ENCODE measurements at regions not wholly inside any gene's neighbourhood (a gene's known extent, or its start where the extent isn't known, plus 50 kb on each side); places are given as distances from the start of the nearest gene placed in this dataset.
A peak's percentile ranks its signal among the peaks of the same experiment; 100 is the strongest.

DNA sequence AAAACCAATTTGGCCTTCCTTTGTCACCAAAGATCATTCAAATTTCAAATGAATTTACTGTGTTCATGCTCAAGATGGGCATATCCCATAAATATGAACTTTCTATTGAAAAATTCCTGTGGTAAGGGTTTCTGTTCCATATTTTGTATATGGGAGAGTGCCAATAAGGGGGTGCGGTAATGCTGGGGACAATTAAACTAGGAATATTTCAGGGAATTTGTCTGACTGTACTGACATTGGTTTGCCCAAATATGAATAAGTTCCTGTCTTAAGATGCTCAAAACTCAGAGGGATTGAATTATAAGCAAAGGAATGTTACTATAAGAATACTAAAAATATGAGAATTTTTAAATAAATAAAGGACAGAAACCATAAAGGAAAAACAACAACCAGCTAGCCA lies 553.0 kb upstream of the MARCKS start:
- no peak for DNase-seq (ENCODE audit: extremely low read depth, low read depth)

DNA sequence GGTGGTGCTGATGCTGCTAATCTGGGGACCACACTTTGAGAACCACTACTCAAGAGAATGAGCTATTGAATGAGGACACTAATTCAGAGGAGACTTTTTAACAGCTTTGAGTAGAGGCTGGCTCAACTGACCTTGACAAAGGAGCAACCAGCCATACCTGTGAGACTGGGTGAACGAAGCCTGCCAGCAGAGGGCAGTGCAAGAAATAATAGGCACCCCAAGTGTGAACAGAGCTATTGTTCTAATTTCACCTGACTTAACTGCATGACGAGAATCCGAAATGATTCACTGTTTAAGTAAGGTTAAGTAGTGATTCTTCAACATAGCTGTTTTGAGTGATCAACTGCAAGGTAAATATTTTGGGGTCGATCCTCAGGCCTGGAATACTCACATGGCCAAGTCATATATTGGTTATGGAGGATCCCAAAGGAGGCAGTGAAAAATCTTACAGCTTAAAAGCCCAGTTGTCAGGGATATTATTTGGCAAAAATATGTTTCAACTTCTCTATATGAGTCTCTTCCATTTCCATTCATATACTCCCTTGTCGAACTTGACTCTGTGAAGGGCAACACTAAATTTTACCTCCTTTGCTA lies 550.5 kb upstream of the MARCKS start:
- DNase-seq (ENCODE audit: extremely low read depth, low read depth): peak; percentile 25

DNA sequence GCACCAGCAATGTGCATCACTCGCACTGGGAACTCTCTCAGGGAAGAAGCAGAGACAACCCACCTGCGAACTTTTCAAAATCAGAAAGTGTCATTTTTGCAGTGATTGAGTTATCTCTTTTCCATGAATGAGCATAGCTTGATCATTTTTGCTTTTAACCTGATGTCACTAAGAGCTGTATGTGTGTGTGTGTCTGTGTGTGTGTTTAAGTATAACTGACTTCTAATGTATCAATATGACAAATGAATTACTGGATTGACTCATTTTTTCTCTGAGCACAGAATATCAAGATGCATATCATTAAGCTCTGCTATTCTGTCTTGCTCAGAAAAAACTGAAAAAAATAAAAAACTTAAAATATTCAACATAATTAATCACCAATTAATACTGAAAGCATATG lies 548.9 kb upstream of the MARCKS start:
- DNase-seq (ENCODE audit: extremely low read depth, low read depth): no peak

DNA sequence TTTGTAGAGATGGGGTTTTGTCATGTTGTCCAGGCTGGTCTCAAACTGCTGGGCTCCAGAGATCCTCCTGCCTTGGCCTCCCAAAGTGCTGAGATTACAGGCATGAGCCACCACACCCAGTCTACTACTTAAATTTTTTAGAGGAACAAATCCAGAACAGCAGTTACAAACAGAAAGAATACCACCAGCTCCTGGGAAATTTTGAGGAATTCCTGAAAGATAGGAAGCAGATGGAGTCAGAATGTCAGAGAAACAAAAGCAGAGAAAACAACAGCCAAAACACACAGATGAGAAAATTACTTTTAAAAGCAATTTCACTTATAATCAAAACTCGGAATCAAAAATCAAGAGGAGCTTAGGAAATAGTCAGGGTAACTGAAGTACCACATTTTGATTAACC lies 543.3 kb upstream of the MARCKS start:
- DNase-seq (ENCODE audit: extremely low read depth, low read depth): no peak

DNA sequence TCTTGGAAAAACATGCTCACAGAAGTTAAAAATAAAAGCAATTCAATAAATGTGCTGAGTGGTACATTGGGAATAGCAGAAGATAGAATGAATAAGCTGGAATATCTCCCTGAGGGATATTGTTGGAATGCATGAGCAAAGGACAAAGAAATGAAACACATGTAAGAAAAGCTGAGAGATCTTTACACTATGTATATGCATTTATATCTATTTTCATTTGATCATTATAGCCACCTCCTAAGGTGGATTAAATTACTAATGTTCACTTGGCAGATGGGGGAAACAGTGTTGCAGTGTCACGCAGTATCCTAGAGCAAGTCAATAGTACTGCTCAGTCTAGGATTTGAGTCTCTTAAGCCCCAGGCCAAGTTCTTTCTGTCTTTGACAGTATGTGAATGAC lies 542.0 kb upstream of the MARCKS start:
- no peak for DNase-seq (ENCODE audit: extremely low read depth, low read depth)

DNA sequence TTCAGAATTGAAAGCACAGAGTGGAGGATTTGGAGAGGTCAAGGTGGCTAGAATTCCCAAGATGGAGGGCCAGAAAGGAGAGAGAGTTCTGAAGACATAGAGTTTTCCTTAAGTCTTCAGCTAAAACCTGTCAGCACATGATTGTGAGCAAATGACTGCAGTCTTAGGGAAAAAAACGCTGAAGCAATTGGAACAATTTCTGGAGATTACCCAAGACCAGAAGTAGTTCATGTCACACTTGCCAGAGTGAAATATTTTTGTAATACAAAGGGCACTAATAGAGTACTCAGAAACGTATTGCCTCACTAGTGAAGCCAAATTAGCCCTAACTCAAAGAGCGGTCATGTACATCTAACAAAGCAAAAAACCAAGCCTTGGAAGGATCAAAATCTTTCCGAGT lies 541.3 kb upstream of the MARCKS start:
- DNase-seq (ENCODE audit: extremely low read depth, low read depth): no peak

DNA sequence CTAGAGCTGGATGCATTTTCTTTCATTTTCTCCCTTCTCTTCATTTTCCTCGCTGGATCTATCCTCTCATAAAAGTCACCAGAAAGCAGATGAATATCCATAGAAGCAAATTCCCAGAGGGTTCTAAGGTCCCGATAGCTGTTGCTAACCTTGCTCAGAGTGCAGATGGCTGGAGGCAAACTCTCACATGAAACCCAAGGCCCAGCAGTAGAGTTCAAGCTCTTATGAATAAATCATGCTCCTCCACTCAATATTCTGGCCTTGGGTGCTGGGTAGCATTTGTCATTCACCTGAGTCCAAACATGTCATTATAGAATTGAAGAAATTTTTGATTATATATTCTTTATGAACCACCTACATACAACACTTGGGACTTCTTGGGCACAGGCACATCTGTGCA lies 539.7 kb upstream of the MARCKS start:
- DNase-seq (ENCODE audit: extremely low read depth, low read depth): no peak

DNA sequence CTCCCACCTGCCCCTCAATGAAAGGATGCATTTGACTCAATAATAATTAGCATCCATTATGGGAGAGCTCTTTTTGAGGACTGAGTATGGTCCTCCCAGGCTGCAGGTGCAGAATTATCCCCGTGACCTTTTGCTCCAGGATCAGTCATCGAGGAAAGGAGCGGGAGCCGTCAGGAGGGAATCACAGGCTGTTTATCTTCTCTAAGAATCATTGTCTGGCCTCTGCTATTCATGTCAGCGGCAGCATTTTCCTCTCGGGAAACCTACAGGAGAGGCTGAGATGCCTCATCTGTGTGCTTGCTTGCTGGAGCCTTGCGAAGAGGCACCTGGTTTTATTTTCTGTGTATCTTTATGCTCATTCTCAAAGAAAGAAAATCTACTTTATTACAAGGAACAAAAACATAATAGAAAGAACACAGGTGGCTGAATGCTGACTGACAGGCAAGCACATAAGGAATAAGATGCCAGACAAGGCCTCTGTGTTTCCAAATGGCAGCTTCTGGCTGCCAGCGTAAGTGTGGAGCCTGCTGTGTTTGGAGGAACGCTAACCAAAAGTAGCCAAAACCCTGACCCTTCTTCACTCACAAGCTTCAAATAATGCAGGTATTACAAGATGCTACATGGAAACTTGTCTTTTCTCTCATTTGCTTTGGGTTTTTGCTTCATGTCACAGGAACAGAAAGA lies 539.1 kb upstream of the MARCKS start:
- no peak for DNase-seq (ENCODE audit: extremely low read depth, low read depth)

DNA sequence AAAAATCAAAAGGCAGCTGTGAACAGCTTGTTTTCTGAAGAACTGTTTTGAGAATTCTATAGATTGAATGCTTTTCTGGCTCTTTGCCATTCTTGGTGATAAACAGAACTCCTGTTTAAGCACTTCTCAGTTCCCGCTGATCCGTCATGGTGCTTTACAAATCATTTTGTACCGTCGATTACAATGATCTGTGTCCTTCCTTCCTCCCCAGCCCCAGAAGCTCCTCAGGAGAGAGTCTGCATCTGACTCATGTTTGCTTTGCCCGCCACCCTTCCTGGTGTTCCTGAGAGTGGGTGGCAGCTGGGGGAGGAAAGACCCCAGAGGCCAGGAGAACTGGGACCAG lies 538.6 kb upstream of the MARCKS start:
- DNase-seq (ENCODE audit: extremely low read depth, low read depth): no peak

DNA sequence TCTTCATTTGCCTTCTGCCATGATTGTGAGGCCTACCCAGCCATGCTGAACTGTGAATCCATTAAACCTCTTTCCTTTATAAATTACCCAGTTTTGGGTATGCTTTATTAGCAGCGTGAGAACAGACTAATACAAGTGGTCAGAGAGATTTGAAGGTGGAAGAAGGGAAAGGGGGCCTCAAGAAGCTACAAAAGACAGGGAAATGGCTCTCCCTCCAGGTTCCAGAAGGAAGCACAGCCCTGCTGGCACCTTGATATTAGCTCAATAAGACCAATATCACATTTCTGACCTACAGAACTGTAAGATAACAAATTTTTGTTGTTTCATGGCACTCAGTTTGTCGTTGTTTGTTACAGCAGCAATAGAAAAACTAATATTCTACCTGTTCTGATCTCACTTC lies 536.5 kb upstream of the MARCKS start:
- DNase-seq (ENCODE audit: extremely low read depth, low read depth): no peak

DNA sequence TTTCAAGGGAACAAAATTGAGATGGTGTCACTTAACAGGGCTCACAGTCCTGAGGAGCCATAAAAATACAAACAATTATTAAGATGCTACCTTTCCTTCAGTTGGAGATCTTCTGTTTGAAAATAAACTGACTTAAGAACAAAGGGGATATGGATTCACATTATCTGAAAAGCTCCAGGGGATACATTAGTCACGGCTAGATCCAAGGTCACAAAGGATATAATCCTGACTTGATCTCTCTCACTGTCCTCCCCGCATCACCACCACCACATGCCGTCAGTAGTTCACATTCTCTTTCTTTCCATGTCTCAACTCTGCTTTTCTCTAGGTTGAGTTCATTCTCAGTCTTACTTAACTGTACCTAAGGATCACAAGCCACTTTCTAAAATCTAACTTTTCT lies 530.4 kb upstream of the MARCKS start:
- DNase-seq (ENCODE audit: extremely low read depth, low read depth): no peak

DNA sequence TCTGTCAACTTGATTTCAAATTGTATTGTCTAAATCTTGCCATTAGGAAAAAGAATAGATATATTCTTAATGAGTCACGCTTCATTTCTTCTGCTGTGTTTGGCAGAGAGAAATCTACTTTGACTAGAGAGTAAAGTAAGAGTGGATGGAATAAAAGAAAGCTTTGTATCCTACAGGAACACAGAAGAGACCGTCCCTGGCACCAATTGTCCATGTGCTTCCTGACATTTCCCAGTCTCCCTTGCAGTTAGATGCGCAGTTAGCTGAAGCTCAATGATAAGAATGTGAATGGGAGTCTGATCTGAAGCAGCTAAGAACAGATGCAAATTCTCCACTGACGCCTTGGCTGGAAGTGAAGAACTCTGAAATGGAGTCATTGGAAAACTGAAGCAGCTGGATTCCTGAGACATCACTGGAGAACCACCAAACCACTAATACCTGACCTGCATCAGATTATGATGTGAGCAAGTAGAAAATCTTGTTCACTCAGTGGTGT lies 528.2 kb upstream of the MARCKS start:
- no peak for DNase-seq (ENCODE audit: extremely low read depth, low read depth)

DNA sequence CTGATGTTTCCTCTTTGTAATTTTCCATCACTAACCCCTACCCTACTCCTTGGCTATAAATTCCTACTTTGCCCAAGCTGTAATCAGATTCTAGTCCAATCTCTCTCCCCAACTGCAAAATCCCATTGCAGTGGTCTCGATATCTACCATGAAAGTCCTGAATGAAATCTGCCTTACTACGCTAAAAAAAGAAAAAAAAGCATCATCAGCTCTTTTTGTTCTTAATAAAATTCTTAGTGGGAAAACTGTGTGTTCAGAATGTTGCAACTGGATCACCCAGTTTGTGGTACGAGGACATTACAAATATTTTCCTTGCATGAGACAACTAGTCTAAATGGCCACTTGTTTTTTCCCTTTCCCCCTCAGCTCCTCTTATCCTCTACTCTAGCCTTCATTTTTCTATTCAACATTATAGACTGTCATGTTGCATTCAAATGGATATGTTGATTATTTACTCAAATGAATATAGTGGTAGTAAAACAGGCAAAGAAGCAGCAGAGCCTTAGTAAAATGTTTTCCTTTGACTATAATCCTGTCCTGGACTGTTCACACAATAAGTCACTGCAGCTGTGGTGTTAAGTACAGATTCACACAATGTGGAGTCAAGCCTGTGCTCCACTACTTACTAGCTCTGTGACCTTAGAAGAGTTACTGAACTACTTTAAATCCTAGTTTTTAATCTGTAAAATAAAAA lies 527.1 kb upstream of the MARCKS start:
- DNase-seq (ENCODE audit: extremely low read depth, low read depth): no peak

DNA sequence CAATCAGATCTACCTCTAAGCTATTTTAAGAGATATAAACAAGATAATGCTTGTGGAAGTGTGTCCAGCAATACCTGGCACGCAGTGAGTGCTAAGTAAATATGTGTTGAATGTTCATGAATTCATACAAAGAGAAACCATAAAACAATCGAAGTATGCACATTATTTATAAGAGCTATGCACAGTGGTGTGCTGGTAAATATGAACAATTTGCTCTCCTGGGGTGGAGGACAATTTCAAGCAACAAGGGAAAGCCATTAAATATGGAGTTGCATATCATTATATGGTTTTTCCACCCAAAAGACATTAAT lies 526.6 kb upstream of the MARCKS start:
- no peak for DNase-seq (ENCODE audit: extremely low read depth, low read depth)

DNA sequence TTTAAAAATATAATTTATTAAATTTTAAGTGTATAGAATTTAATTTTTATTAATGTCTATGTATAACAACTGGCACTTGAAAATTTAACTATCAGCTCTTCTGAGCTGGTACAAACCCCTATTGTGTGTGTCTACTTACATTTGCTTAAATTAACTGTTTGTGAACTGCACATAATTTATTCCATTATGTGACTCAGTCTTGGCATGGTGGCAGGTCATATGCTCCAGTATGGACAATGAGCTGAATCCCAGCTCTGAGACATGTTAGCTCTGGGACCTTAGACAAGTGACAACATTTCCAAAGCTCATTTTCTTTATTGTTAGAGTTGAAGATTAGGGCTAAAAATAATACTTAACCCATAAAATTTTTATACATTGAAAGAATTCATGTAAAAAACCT lies 526.1 kb upstream of the MARCKS start:
- DNase-seq (ENCODE audit: extremely low read depth, low read depth): no peak

DNA sequence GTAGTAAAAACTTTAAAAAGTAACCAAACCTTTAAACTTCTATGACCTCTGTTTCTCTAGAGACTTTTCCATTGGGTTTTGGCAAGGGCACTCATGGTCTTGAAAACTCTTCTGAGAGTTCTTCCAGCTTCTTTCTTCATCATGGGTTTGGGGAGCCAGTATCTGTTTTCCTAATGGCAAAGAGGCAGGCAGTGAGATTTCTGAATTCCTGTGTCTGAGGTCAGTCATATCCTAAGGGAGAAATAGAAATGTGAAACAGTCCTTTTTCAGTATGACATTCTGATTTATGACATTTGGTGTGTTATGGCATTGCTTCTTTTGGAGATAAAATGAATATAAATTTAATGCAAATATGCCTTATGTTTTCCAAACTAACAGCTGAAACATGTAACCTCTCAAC lies 518.5 kb upstream of the MARCKS start:
- no peak for DNase-seq (ENCODE audit: extremely low read depth, low read depth)

DNA sequence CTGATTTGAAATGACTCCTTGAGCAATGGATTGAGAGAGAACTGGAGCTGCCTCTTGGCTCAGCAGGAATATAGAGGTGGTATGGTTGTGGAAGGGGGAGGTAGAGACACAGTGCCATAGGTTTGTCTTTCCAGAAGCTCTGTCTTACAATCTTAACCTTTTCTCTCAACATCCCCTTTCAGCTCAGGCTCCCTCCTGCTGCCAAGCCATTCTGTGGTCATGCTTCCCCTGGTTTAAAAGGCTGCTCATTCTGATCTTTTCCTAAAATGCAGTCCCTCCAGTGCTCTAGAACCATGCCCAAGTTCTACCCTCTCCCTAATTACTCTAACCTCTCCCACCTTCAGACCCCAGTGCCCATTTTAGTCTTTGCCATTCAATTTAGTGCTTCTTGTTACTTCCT lies 517.9 kb upstream of the MARCKS start:
- DNase-seq (ENCODE audit: extremely low read depth, low read depth): no peak

DNA sequence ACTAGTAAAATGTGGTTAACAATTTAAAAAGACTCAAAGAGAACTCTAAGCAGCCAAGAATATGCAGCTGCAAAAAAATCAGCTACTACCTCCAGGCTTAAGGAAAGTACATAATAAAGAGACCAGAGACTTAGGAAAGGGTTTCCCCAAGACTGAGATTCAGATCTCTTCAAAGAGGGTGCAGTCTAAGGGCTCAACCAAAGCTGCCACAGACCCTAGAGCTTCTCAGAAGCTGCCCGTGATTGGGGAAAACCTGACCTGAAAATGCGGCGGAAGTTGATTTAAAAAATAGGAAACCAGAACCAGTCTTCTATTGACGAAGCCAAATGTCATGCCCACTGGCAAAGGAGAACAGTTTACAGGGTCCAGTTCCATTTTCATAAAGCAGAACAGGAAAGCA lies 516.8 kb upstream of the MARCKS start:
- no peak for DNase-seq (ENCODE audit: extremely low read depth, low read depth)

DNA sequence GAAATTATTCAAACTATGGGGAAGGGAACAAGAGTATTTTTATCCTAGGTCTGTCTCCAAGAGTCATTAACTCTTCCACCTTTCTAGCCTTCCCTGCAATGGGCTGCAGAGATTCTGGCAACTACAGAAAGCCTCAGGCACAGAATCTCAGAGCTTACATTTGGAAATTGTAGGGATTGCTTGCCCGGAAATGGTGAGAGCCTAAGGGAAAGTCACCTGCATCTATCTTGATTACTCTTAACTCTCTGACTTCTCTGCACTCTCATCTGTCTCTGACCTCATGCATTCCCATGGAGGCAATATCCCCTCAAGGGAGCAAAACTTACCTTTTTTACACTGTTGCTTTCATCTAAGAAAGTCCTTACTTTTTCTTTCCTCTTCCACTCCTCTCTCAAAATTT lies 513.2 kb upstream of the MARCKS start:
- no peak for DNase-seq (ENCODE audit: extremely low read depth, low read depth)

DNA sequence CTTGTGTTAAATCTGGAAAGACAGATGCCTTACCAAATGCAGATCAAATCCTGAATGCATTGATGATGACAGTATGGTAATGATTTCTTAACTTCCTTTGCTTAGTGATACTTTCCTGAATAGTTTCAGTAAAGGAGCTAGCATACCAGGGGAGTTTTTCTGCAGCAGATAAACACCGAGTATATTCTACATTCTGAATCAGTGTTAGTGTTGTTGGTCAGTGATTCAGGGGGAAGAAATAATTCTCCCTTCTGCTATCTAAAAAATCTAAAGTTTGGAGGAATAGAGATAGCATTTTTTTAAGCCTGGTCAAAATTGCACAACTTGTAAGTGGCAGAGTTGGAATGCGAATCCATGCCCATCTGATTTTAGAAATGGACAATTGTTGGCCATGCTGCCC lies 512.2 kb upstream of the MARCKS start:
- DNase-seq (ENCODE audit: extremely low read depth, low read depth): no peak

DNA sequence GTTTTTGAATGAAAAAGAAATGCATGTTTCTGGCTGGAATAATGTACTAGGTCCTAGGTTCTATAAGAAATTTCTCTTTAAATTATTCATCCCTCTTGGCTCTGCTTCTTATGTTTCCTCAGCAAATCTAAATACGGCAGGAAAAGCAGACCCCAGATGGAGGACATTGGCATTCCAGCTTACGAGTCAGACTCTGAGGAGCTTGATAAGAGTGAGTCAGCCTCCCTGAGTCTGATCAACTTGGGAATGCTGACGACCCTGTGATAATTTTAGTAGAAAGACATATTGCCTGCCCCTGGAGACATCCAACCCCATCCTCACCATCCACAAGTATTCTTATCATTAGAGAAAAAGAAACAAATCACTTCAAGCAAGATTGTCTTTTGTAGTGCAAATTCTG lies 509.7 kb upstream of the MARCKS start:
- DNase-seq (ENCODE audit: extremely low read depth, low read depth): no peak

DNA sequence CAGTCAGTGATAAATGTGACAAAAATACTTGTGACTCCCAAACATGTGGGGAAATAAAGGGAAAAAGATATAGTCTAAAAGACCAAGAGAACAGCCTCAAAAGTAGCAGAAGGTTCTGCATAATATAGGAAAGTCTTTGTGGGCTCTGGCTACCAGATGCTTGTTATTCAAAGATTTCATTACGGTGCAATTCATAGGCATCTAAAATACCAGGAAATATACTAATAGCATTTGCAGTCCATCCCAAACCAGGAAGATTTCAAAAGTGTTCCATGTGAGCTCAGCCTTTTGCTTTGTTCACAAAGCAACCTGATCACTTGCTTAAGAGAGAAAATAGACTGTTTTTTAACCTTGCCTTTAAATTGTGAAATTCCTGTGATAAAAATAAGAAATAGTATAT lies 506.7 kb upstream of the MARCKS start:
- no peak for DNase-seq (ENCODE audit: extremely low read depth, low read depth)

Measured in NCI-H460 (cell line).